H9 (cell line): ENCODE measurements at regions not wholly inside any gene's neighbourhood (a gene's known extent, or its start where the extent isn't known, plus 50 kb on each side); places are given as distances from the start of the nearest gene placed in this dataset.

Source experiments
- DNase-seq: peaks from one replicate; pipeline ENCODE4 v3.0.0-alpha.2; 2017
- H2AFZ ChIP-seq: one replicate; pipeline ENCODE4 v1.6.1; 2013; ENCODE audit warnings: mild to moderate bottlenecking, low read length, control low read depth, moderate library complexity
- H2AK5ac ChIP-seq: 2 replicates; pipeline ENCODE4 v1.6.1; 2013; ENCODE audit warnings: low read length, control low read depth, mixed read lengths; ENCODE audit not compliant: insufficient read length
- H2BK120ac ChIP-seq: one replicate; pipeline ENCODE4 v1.6.1; 2013; ENCODE audit warnings: low read depth, mild to moderate bottlenecking, low read length, control low read depth, inconsistent platforms; ENCODE audit not compliant: poor library complexity, severe bottlenecking
- H2BK12ac ChIP-seq: 2 replicates; pipeline ENCODE4 v1.6.1; 2013; ENCODE audit warnings: low read length, control low read depth, mixed read lengths, low read depth; ENCODE audit not compliant: insufficient read length
- H2BK15ac ChIP-seq: 2 replicates; pipeline ENCODE4 v1.6.1; 2013; ENCODE audit warnings: low read depth, low read length, control low read depth
- H2BK20ac ChIP-seq: one replicate; pipeline ENCODE4 v1.6.1; 2013; ENCODE audit warnings: low read depth, mild to moderate bottlenecking, low read length, control low read depth, inconsistent platforms; ENCODE audit not compliant: poor library complexity, severe bottlenecking
- H2BK5ac ChIP-seq: 2 replicates; pipeline ENCODE4 v1.6.1; 2013; ENCODE audit warnings: low read length, control low read depth, mixed read lengths; ENCODE audit not compliant: insufficient read length
- H3K14ac ChIP-seq: 2 replicates; pipeline ENCODE4 v1.6.1; 2013; ENCODE audit warnings: low read length, control low read depth; ENCODE audit not compliant: insufficient read depth
- H3K18ac ChIP-seq: 2 replicates; pipeline ENCODE4 v1.6.1; 2013; ENCODE audit warnings: low read depth, mild to moderate bottlenecking, mixed read lengths, low read length, control low read depth; ENCODE audit not compliant: insufficient read length
- H3K23ac ChIP-seq: 2 replicates; pipeline ENCODE4 v1.6.1; 2013; ENCODE audit warnings: low read length, control low read depth, mixed read lengths, low read depth; ENCODE audit not compliant: insufficient read length
- H3K23me2 ChIP-seq: 2 replicates; pipeline ENCODE4 v1.6.1; 2013; ENCODE audit warnings: low read depth, mild to moderate bottlenecking, mixed read lengths, low read length, control low read depth; ENCODE audit not compliant: insufficient read length, poor library complexity, severe bottlenecking
- H3K27ac ChIP-seq: 2 replicates; pipeline ENCODE4 v1.5.1; 2013; ENCODE audit warnings: low read length, control low read depth, mixed read lengths, low read depth; ENCODE audit not compliant: insufficient read length
- H3K27me3 ChIP-seq: 2 replicates; pipeline ENCODE4 v1.6.1; 2013; ENCODE audit warnings: low read length, control low read depth, inconsistent platforms; ENCODE audit not compliant: insufficient read depth
- H3K4ac ChIP-seq: 2 replicates; pipeline ENCODE4 v1.6.1; 2013; ENCODE audit warnings: low read depth, mild to moderate bottlenecking, control low read depth, inconsistent platforms, low read length, moderate library complexity
- H3K4me1 ChIP-seq: 2 replicates; pipeline ENCODE4 v1.6.1; 2013; ENCODE audit warnings: low read length, control low read depth, inconsistent platforms; ENCODE audit not compliant: insufficient read depth
- H3K4me2 ChIP-seq: 2 replicates; pipeline ENCODE4 v1.6.1; 2013; ENCODE audit warnings: low read length, control low read depth, mixed read lengths; ENCODE audit not compliant: insufficient read length, insufficient read depth
- H3K56ac ChIP-seq: 2 replicates; pipeline ENCODE4 v1.6.1; 2013; ENCODE audit warnings: low read depth, mild to moderate bottlenecking, mixed read lengths, low read length, control low read depth; ENCODE audit not compliant: insufficient read length
- H3K79me1 ChIP-seq: 2 replicates; pipeline ENCODE4 v1.6.1; 2013; ENCODE audit warnings: low read depth, mild to moderate bottlenecking, moderate library complexity, low read length, control low read depth, inconsistent platforms; ENCODE audit not compliant: insufficient read depth, poor library complexity, severe bottlenecking
- H3K79me2 ChIP-seq: 2 replicates; pipeline ENCODE4 v1.6.1; 2013; ENCODE audit warnings: low read length, control low read depth, inconsistent platforms; ENCODE audit not compliant: insufficient read depth
- H3K9ac ChIP-seq: 2 replicates; pipeline ENCODE4 v1.6.1; 2013; ENCODE audit warnings: low read length, control low read depth, mixed read lengths; ENCODE audit not compliant: insufficient read length; ENCODE audit errors: extremely low read depth
- H3K9me3 ChIP-seq: one replicate; pipeline ENCODE4 v1.6.1; 2013; ENCODE audit warnings: low read depth, low read length, inconsistent platforms; ENCODE audit not compliant: control insufficient read depth
- H3T11ph ChIP-seq: one replicate; pipeline ENCODE4 v1.6.1; 2013; ENCODE audit warnings: mild to moderate bottlenecking, low read length, control low read depth, inconsistent platforms
- H4K20me1 ChIP-seq: one replicate; pipeline ENCODE4 v1.6.1; 2013; ENCODE audit not compliant: control insufficient read depth, insufficient read length, insufficient read depth
- H4K5ac ChIP-seq: 2 replicates; pipeline ENCODE4 v1.6.1; 2013; ENCODE audit warnings: low read depth, mild to moderate bottlenecking, mixed read lengths, low read length, control low read depth; ENCODE audit not compliant: insufficient read length
- H4K8ac ChIP-seq: replicated peaks from 2 replicates; pipeline ENCODE4 v1.6.1; 2013; ENCODE audit warnings: low read length, control low read depth, mixed read lengths, low read depth; ENCODE audit not compliant: insufficient read length
- H4K91ac ChIP-seq: 2 replicates; pipeline ENCODE4 v1.6.1; 2013; ENCODE audit warnings: low read depth, mild to moderate bottlenecking, moderate library complexity, mixed read lengths, low read length, control low read depth; ENCODE audit not compliant: insufficient read length
- H3K27ac Mint-ChIP-seq, 3 experiments: 2 replicates in 2 of 3; 3 replicates in 1 of 3; pipeline ENCODE4 v1.8.0; 2020 to 2021; ENCODE audit warnings: mixed read lengths in 3 of 3, mild to moderate bottlenecking in 1 of 3, moderate library complexity in 1 of 3
- H3K27me3 Mint-ChIP-seq: 2 replicates; pipeline ENCODE4 v1.8.0; 2021; ENCODE audit warnings: low read depth, mild to moderate bottlenecking, moderate library complexity, mixed read lengths
- H3K36me3 Mint-ChIP-seq, 3 experiments: 2 replicates in 2 of 3; 3 replicates in 1 of 3; pipeline ENCODE4 v1.8.0; 2020 to 2021; ENCODE audit warnings: low read depth in 3 of 3, mixed read lengths in 3 of 3; ENCODE audit not compliant: insufficient read depth in 1 of 3
- H3K4me1 Mint-ChIP-seq, 2 experiments: 2 replicates each; pipeline ENCODE4 v1.8.0; 2020; ENCODE audit warnings: mixed read lengths in 2 of 2
- H3K4me3 Mint-ChIP-seq, 2 experiments: 2 replicates in 1 of 2; 3 replicates in 1 of 2; pipeline ENCODE4 v1.8.0; 2020 to 2021; ENCODE audit warnings: mild to moderate bottlenecking in 2 of 2, mixed read lengths in 2 of 2, moderate library complexity in 1 of 2
- H3K9me3 Mint-ChIP-seq, 2 experiments: 2 replicates in 1 of 2; 3 replicates in 1 of 2; pipeline ENCODE4 v1.8.0; 2020; ENCODE audit warnings: mild to moderate bottlenecking in 2 of 2, mixed read lengths in 2 of 2, moderate library complexity in 1 of 2
- CTCF ChIP-seq: fragments of 200-600 bp; sonication (generic); conservative IDR thresholded peaks from 3 replicates; pipeline ENCODE4 v1.8.0; 2021; ENCODE audit warnings: antibody characterized with exemption, mild to moderate bottlenecking
- WGBS: extraction: QIAGEN DNeasy Blood & Tissue Kit; methylation state at CpG from one replicate; pipeline ENCODE4 v1.1.7; 2013; ENCODE audit warnings: missing lambda C conversion rate, low lambda C conversion rate, mixed read lengths; ENCODE audit not compliant: insufficient read length; ENCODE audit errors: extremely low coverage; 5-methylcytosine and 5-hydroxymethylcytosine counted together

- no CpG with 5 or more reads among the region's 5 CpGs for WGBS
- peaks cover 0 to 8% (median 3%) of the 10 kb centered on the region in 3 experiments; a peak in 3 of 7 replicates for H3K36me3 Mint-ChIP-seq
Measured at GRCh38 chr3:180246688-180247195, 210.0 kb upstream of the PEX5L start.

More at GRCh38 chr3:180246688-180247195, 210.0 kb upstream of the PEX5L start:
- no peak overlapping the region for H2BK120ac ChIP-seq
- H4K8ac ChIP-seq = no peak overlapping the region
- H3K23me2 ChIP-seq = no peaks in the 10 kb centered on the region
- TF ChIP-seq CTCF = no peak
- H3K79me1 ChIP-seq = no peaks in the 10 kb centered on the region
- H3K18ac ChIP-seq = no peak overlapping the region
- H3K56ac ChIP-seq = no peak overlapping the region
- H3T11ph ChIP-seq = no peak overlapping the region
- H3K14ac ChIP-seq = no peak overlapping the region
- no peak overlapping the region for H2BK20ac ChIP-seq
- no peaks in the 10 kb centered on the region for H3K79me2 ChIP-seq
- H4K91ac ChIP-seq = no peak overlapping the region
- H3K4me2 ChIP-seq = no peak overlapping the region
- no peak overlapping the region for H2AFZ ChIP-seq
- H2BK5ac ChIP-seq = no peak overlapping the region
- no peak for DNase-seq
- no peaks in the 10 kb centered on the region for H3K27me3 ChIP-seq
- H3K23ac ChIP-seq = no peak overlapping the region
- Mint-ChIP-seq H3K27me3 (no peaks in the 10 kb centered on the region), H3K9me3 (peaks cover 0 to 3% of the 10 kb centered on the region in 2 experiments; a peak in 1 of 5 replicates), H3K27ac (no peak overlapping the region), H3K4me3 (no peak overlapping the region), H3K4me1 (peaks cover 13 to 19% of the 10 kb centered on the region in 2 experiments)
- H3K27ac ChIP-seq = no peak overlapping the region
- no peaks in the 10 kb centered on the region for H4K20me1 ChIP-seq
- no peak overlapping the region for H2BK15ac ChIP-seq
- H2AK5ac ChIP-seq = no peak overlapping the region
- no peak overlapping the region for H3K9ac ChIP-seq
- H3K9me3 ChIP-seq = no peaks in the 10 kb centered on the region
- no peak overlapping the region for H2BK12ac ChIP-seq
- H4K5ac ChIP-seq = no peak overlapping the region
- H3K4me1 ChIP-seq = no peaks in the 10 kb centered on the region
- H3K4ac ChIP-seq = no peak overlapping the region
